Epithelial cell of proximal tubule (primary cell): ENCODE measurements at regions not wholly inside any gene's neighbourhood (a gene's known extent, or its start where the extent isn't known, plus 50 kb on each side); places are given as distances from the start of the nearest gene placed in this dataset.

Experiments
- DNase-seq: peaks from one replicate; pipeline ENCODE4 v3.0.0-alpha.2; 2011; ENCODE audit warnings: low read depth
- H3K4me3 ChIP-seq: 2 replicates; pipeline ENCODE4 v1.5.1; 2011; ENCODE audit warnings: low read depth, mild to moderate bottlenecking, low read length
- CTCF ChIP-seq: conservative IDR thresholded peaks from 2 replicates; pipeline ENCODE4 v1.5.1; 2012; ENCODE audit warnings: low read depth, mild to moderate bottlenecking, low read length

GRCh38 chr11:116461789-116462188 is 311.0 kb downstream of the BUD13 start:
- H3K4me3 ChIP-seq = no peak overlapping the region
- no peak for TF ChIP-seq CTCF
- DNase-seq = no peak

- no peak for TF ChIP-seq CTCF
- H3K4me3 ChIP-seq = no peak overlapping the region
- DNase-seq = no peak
Observed at GRCh38 chr11:116460156-116460920, 312.4 kb downstream of the BUD13 start.

GRCh38 chr11:116459185-116460045 is 313.4 kb downstream of the BUD13 start:
- TF ChIP-seq CTCF = no peak
- no peak overlapping the region for H3K4me3 ChIP-seq
- no peak for DNase-seq

- no peak overlapping the region for H3K4me3 ChIP-seq
- no peak for TF ChIP-seq CTCF
- no peak for DNase-seq
Observed at GRCh38 chr11:116458546-116458945, 314.2 kb downstream of the BUD13 start.

- H3K4me3 ChIP-seq = no peak overlapping the region
- no peak for DNase-seq
- TF ChIP-seq CTCF = no peak
Observed at GRCh38 chr11:116457336-116458007, 315.3 kb downstream of the BUD13 start.

GRCh38 chr11:116454951-116455350 is 317.8 kb downstream of the BUD13 start:
- no peak overlapping the region for H3K4me3 ChIP-seq
- no peak for TF ChIP-seq CTCF
- DNase-seq = no peak
